ENCODE measurements at regions not wholly inside any gene's neighbourhood (a gene's known extent, or its start where the extent isn't known, plus 50 kb on each side); places are given as distances from the start of the nearest gene placed in this dataset.

DNA sequence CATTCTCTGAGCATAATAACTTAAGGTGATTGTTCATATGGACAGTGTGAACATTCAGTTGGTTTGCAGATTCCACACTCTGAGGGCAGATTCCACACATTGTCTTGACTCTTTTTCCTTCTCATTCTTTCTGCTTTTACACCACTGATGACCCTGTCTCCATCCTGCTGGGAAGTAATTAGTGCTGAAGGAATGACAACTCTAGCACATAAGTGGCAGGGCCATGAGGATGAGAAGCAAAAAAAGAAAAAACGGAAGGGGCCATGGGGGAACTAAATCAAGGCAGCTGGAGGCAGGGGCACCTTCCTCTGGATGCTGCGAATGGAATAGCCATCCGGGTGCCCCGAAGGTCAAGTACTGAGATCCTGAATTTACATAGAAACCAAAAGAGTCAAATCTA, 944.0 kb downstream of the KCNJ2 start:
- intact Hi-C loops (cut with DNase I): no loop called here
- Histone ChIP-seq H3K9me3 (ENCODE audit: control insufficient read depth, low read length) (no peaks in the 10 kb centered on the region), H3K27me3 (ENCODE audit: control insufficient read depth, insufficient read depth) (no peaks in the 10 kb centered on the region), H3K4me1 (ENCODE audit: control insufficient read depth, insufficient read depth, low read length) (no peaks in the 10 kb centered on the region), H3K4me3 (ENCODE audit: low read length) (no peak overlapping the region), H3K27ac (ENCODE audit: low read length) (no peak overlapping the region)
- ATAC-seq (no peak), DNase-seq (no peak)
- 83% methylated on average over 4 of the region's 4 CpGs for WGBS

DNA sequence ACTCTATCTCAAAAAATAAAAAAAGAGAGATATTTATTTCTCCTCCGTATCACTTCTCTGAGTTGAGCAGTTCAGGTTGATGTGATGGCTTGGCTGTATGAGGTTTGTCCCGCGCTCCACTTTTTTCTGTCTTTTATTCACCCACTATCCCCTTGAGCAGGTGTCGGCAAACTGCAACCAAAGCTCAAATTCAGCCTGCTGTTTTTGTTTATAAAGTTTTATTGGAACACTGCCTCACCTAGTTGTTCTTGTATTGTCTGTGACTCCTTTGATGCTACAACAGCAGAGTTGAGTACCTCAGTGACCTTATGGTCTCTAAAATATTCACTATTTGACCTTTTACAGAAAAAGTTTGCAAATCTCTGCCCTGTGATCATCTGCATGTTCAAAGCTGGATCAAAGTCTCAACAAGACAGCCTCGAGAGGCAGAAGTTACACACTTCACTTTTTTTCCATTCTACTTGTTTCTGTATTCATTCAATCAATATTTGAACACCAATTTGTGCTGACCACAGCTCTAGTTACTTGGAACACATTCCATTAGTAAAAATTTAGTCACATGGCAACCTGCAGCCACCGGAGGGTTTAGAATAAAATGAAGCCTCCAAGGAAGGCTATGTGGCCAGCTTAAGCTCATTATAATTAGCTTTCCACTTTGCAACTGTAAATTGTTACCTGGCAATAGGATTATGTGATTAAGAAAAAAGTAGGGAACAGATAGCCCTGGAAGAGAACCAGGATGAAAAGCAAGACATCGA, 945.8 kb downstream of the KCNJ2 start:
- intact Hi-C loops (cut with DNase I): no loop called here
- Histone ChIP-seq H3K4me1 (ENCODE audit: control insufficient read depth, insufficient read depth, low read length) (no peaks in the 10 kb centered on the region), H3K4me3 (ENCODE audit: low read length) (no peak overlapping the region), H3K27me3 (ENCODE audit: control insufficient read depth, insufficient read depth) (no peaks in the 10 kb centered on the region), H3K9me3 (ENCODE audit: control insufficient read depth, low read length) (no peaks in the 10 kb centered on the region), H3K27ac (ENCODE audit: low read length) (no peak overlapping the region)
- DNase-seq (no peak), ATAC-seq (no peak)
- 80% methylated on average over 7 of the region's 7 CpGs for WGBS

DNA sequence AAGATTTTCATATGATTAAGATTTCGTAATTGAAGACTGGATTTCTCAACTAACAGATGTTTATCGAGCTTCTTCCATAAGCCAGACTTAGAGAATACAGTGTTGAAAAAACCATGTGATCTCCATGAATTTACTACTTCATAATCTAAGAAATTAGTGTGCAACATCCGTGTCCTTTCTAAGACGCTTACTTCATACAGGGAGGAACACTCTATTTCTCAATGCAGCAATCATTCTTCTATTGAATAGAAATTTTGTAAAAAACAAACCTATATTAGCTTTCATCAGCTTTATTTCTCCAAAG, 946.3 kb downstream of the KCNJ2 start:
- intact Hi-C loops (cut with DNase I): no loop called here
- 90% methylated on average over 4 of the region's 4 CpGs for WGBS
- no peak for ATAC-seq

DNA sequence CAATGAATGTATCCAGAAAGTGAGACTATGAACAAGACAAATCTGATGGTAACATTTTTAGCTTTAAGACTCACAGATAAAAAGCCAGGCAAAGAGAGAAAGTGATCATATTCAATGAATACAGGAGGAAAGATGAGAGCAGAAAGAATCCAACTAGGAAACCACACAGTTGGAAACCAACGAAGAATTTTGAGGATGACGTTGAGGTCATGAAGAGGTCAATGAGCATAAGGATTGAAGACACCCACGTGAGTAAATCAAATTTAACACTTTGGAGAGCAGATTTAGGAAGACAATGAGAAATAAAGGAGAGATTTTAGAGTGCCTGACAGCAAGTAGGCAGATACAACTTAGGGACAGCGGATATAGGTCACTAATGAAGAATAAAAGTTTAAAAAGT, 948.1 kb downstream of the KCNJ2 start:
- intact Hi-C loops (cut with DNase I): no loop called here
- DNase-seq (no peak), ATAC-seq (no peak)
- WGBS: 40% methylated on average over 4 of the region's 4 CpGs
- H3K4me3 ChIP-seq (ENCODE audit: low read length): no peak overlapping the region
- H3K27ac ChIP-seq (ENCODE audit: low read length): no peak overlapping the region
- H3K9me3 ChIP-seq (ENCODE audit: control insufficient read depth, low read length): no peaks in the 10 kb centered on the region
- H3K4me1 ChIP-seq (ENCODE audit: control insufficient read depth, insufficient read depth, low read length): no peaks in the 10 kb centered on the region
- no peaks in the 10 kb centered on the region for H3K27me3 ChIP-seq (ENCODE audit: control insufficient read depth, insufficient read depth)

More for the DNA sequence above, 946.3 kb downstream of the KCNJ2 start:
- H3K4me1 ChIP-seq (ENCODE audit: control insufficient read depth, insufficient read depth, low read length): no peaks in the 10 kb centered on the region
- no peaks in the 10 kb centered on the region for H3K27me3 ChIP-seq (ENCODE audit: control insufficient read depth, insufficient read depth)
- DNase-seq: no peak
- no peak overlapping the region for H3K27ac ChIP-seq (ENCODE audit: low read length)
- H3K4me3 ChIP-seq (ENCODE audit: low read length): no peak overlapping the region
- H3K9me3 ChIP-seq (ENCODE audit: control insufficient read depth, low read length): no peaks in the 10 kb centered on the region

DNA sequence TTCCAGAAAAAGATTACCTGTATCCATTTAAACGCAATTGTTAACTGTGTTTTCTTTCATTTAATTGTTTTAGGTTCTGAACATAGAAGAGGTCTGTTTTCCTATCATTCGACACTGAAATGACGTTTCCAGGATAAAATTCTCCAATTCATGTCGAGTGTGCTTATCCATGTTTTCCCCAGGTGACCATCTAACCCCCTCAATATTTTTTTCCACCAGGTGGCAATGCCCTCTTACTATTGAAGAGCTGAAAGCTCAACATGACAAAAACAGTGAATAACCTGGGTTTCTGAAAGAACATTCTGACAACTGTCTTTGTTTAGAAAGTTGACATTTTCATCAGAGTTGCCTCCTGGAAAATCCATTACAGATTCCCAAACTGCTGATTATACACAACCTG, 948.7 kb downstream of the KCNJ2 start:
- H3K27ac ChIP-seq (ENCODE audit: low read length): no peak overlapping the region
- WGBS: 74% methylated on average over 4 of the region's 4 CpGs
- DNase-seq: no peak
- intact Hi-C loops (cut with DNase I): no loop called here
- H3K9me3 ChIP-seq (ENCODE audit: control insufficient read depth, low read length): no peaks in the 10 kb centered on the region
- no peak overlapping the region for H3K4me3 ChIP-seq (ENCODE audit: low read length)
- no peaks in the 10 kb centered on the region for H3K27me3 ChIP-seq (ENCODE audit: control insufficient read depth, insufficient read depth)
- H3K4me1 ChIP-seq (ENCODE audit: control insufficient read depth, insufficient read depth, low read length): no peaks in the 10 kb centered on the region
- ATAC-seq: no peak

DNA sequence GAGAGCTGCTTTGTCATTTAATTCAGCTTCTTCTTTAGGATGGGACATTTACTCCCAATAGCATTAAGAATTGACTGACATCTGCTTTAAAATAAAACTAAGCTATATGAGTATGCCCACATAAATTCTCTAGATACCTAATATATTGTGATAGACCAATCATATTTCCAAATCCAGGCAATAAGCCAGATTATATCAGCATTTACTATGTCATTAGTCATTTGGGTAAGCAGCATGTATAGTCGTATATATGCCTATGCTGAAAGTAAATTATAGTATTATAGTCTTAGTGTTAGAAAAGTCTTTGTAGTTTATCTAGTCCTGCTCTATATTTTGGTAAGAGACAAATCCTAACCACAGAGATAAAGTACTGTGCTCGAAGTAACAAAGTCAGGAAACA, 958.1 kb downstream of the KCNJ2 start:
- Histone ChIP-seq H3K4me1 (ENCODE audit: control insufficient read depth, insufficient read depth, low read length) (no peaks in the 10 kb centered on the region), H3K9me3 (ENCODE audit: control insufficient read depth, low read length) (no peaks in the 10 kb centered on the region), H3K4me3 (ENCODE audit: low read length) (no peak overlapping the region), H3K27me3 (ENCODE audit: control insufficient read depth, insufficient read depth) (no peaks in the 10 kb centered on the region), H3K27ac (ENCODE audit: low read length) (no peak overlapping the region)
- intact Hi-C loops (cut with DNase I): no loop called here
- DNase-seq (no peak), ATAC-seq (no peak)
- WGBS: 63% methylated on average over 2 of the region's 2 CpGs

DNA sequence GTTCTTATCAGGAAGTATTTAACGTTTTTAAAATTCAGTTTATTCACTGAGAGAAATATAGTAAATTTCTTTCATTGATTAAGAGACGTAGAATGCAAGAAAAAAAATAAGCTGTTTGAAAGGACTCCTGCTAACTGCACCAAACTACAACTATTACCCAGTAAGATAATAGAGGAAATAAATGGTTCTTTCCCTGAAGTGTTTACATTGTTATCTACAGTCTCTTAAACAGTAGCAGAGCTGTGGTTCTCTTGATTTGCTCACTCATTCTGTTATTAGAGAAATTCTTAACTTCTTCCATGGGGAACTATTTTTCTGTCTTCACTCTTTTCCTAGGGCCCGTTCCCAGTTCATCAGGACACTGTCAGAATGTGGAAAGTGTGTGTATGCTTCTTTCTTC, 973.0 kb downstream of the KCNJ2 start:
- DNase-seq (no peak), ATAC-seq (no peak)
- Histone ChIP-seq H3K27me3 (ENCODE audit: control insufficient read depth, insufficient read depth) (no peaks in the 10 kb centered on the region), H3K4me3 (ENCODE audit: low read length) (no peak overlapping the region), H3K9me3 (ENCODE audit: control insufficient read depth, low read length) (no peaks in the 10 kb centered on the region), H3K27ac (ENCODE audit: low read length) (no peak overlapping the region), H3K4me1 (ENCODE audit: control insufficient read depth, insufficient read depth, low read length) (no peaks in the 10 kb centered on the region)
- intact Hi-C loops (cut with DNase I): no loop called here
- 37% methylated on average over 3 of the region's 3 CpGs for WGBS

DNA sequence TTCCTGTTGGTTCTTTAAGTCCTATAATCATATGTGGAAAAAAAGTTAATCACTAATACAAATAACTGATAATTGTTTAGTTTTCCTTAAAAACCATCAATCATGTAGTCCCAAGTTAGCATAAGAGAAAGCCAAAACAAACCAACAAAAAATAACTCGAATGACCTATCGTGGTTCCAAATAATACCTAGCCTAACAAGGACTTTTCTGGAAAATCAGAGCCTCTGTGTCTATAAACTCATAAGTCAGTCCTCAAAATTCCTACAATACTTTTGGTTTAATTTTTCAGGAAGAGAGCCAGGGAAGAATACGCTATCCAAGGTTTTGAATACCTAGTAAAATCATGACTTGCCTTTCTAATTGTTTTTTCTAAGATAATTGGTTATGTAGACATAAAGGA, 975.3 kb upstream of the SOX9 start:
- DNase-seq (no peak), ATAC-seq (no peak)
- Histone ChIP-seq H3K4me3 (ENCODE audit: low read length) (no peak overlapping the region), H3K4me1 (ENCODE audit: control insufficient read depth, insufficient read depth, low read length) (no peaks in the 10 kb centered on the region), H3K9me3 (ENCODE audit: control insufficient read depth, low read length) (no peaks in the 10 kb centered on the region), H3K27ac (ENCODE audit: low read length) (no peak overlapping the region), H3K27me3 (ENCODE audit: control insufficient read depth, insufficient read depth) (no peaks in the 10 kb centered on the region)
- 77% methylated on average over 3 of the region's 3 CpGs for WGBS
- intact Hi-C loops (cut with DNase I): no loop called here

DNA sequence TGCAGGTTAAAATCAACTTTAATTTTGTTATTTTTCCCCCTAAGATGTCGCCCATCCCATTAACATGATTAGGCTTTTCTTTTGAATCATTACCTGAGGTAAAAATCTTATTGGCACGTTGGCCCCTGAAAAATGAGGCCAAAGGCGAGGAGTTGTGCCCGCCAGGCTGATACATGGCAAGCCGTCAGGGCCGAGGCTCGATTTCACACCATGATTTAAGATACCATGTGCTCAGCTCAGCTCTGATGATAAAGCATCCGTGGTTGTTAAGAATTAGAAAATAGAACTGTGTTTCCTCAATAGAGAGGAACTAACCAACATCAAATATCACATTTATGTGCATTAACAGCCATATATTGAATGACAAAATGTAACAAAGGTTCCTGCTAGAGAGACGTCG, 972.9 kb upstream of the SOX9 start:
- Histone ChIP-seq H3K27me3 (ENCODE audit: control insufficient read depth, insufficient read depth) (no peaks in the 10 kb centered on the region), H3K4me1 (ENCODE audit: control insufficient read depth, insufficient read depth, low read length) (no peaks in the 10 kb centered on the region), H3K4me3 (ENCODE audit: low read length) (no peak overlapping the region), H3K27ac (ENCODE audit: low read length) (no peak overlapping the region), H3K9me3 (ENCODE audit: control insufficient read depth, low read length) (no peaks in the 10 kb centered on the region)
- intact Hi-C loops (cut with DNase I): no loop called here
- ATAC-seq: no peak
- 76% methylated on average over 10 of the region's 10 CpGs for WGBS
- no peak for DNase-seq

DNA sequence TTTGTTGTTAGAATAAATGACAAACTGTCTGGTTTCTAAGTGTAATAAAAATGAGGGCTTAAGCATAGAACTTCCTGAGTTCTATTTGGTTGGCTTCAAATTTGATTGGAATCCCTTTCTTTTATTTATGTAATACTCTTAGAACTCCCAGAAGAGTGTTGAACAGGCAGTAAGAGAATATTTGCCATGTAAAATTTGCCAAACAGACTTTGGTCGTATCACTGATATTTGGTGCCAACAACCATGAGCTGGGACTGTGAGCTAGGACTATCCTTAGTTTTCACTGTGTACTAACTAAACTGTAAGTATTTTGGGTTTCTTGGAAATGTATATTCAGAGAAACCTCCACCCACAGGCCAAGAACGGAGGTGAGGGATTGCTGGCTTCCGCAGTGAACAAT, 971.2 kb upstream of the SOX9 start:
- DNase-seq (no peak), ATAC-seq (no peak)
- 77% methylated on average over 3 of the region's 3 CpGs for WGBS
- H3K9me3 ChIP-seq (ENCODE audit: control insufficient read depth, low read length): no peaks in the 10 kb centered on the region
- no peak overlapping the region for H3K27ac ChIP-seq (ENCODE audit: low read length)
- no peaks in the 10 kb centered on the region for H3K4me1 ChIP-seq (ENCODE audit: control insufficient read depth, insufficient read depth, low read length)
- intact Hi-C loops (cut with DNase I): no loop called here
- no peaks in the 10 kb centered on the region for H3K27me3 ChIP-seq (ENCODE audit: control insufficient read depth, insufficient read depth)
- no peak overlapping the region for H3K4me3 ChIP-seq (ENCODE audit: low read length)

DNA sequence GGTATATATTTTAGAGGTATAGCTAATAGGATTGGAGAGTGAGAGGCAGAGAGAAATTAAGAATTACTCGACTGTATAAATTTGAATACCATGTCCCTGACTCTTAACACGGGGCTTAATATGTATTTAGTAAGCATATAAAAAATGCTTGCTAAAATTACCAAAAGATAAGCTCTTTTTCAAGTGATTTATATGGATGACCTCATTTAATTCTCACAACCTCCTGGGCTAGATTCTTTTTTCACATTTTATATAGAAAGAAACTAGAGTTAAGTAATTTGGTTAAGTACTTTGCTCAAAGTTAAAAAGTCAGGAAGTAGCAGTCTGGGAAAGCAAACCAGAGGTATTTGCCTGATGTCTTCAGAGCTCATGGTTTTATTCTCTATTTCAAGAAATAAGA, 963.5 kb upstream of the SOX9 start:
- no peak for DNase-seq
- ATAC-seq: no peak
- Histone ChIP-seq H3K9me3 (ENCODE audit: control insufficient read depth, low read length) (no peaks in the 10 kb centered on the region), H3K4me3 (ENCODE audit: low read length) (no peak overlapping the region), H3K27me3 (ENCODE audit: control insufficient read depth, insufficient read depth) (no peaks in the 10 kb centered on the region), H3K4me1 (ENCODE audit: control insufficient read depth, insufficient read depth, low read length) (no peaks in the 10 kb centered on the region), H3K27ac (ENCODE audit: low read length) (no peak overlapping the region)
- WGBS: 71% methylated on average over 2 of the region's 2 CpGs
- intact Hi-C loops (cut with DNase I): no loop called here

DNA sequence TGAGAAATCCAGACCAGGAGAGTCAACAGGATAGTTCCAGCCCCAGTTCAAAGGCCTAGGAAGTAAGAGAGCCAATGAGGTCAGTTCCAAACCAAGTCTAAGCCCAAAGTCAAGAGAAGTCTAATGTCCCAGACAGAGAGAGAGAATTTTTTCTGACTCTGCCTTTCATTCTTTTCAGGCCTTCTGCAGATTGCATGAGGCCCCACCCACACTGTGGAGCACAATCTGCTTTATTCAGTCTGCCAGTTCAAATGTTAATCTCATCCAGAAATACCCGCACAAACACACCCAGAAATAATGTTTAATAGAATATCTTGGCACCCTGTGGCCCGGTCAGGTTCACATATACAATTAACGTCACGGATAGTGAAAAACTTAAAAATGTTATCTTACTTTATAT, 962.4 kb upstream of the SOX9 start:
- Histone ChIP-seq H3K27ac (ENCODE audit: low read length) (no peak overlapping the region), H3K27me3 (ENCODE audit: control insufficient read depth, insufficient read depth) (no peaks in the 10 kb centered on the region), H3K9me3 (ENCODE audit: control insufficient read depth, low read length) (no peaks in the 10 kb centered on the region), H3K4me3 (ENCODE audit: low read length) (no peak overlapping the region), H3K4me1 (ENCODE audit: control insufficient read depth, insufficient read depth, low read length) (no peaks in the 10 kb centered on the region)
- WGBS: 77% methylated on average over 4 of the region's 4 CpGs
- no peak for DNase-seq
- intact Hi-C loops (cut with DNase I): no loop called here
- ATAC-seq: no peak
